ENCODE measurements at regions not wholly inside any gene's neighbourhood (a gene's known extent, or its start where the extent isn't known, plus 50 kb on each side); places are given as distances from the start of the nearest gene placed in this dataset.
"Not testable (repeated sequence)": the region's sequence is repeated elsewhere in the genome, so short reads cannot be mapped to it uniquely, and the experiment has no call there.

DNA sequence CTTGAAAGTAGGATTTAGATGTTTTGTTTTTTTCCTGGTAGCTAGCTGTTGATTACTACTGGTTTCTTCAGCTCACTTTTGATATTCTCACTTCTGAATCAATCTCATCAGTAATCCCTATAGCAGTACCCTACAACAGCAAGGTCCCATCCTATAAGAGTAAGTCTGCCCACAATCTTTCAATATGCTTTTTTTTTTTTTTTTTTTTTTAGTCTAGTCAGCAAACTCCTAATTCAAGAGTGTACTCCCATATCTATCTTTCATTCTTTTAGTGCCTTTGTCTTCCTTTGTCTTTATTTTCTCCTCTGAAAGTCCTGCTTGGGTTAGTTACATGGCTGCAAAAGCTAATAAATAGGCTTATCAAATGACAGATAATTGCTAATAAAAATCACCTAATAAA lies 362.4 kb upstream of the RIOK2 start:
- no peak for DNase-seq

DNA sequence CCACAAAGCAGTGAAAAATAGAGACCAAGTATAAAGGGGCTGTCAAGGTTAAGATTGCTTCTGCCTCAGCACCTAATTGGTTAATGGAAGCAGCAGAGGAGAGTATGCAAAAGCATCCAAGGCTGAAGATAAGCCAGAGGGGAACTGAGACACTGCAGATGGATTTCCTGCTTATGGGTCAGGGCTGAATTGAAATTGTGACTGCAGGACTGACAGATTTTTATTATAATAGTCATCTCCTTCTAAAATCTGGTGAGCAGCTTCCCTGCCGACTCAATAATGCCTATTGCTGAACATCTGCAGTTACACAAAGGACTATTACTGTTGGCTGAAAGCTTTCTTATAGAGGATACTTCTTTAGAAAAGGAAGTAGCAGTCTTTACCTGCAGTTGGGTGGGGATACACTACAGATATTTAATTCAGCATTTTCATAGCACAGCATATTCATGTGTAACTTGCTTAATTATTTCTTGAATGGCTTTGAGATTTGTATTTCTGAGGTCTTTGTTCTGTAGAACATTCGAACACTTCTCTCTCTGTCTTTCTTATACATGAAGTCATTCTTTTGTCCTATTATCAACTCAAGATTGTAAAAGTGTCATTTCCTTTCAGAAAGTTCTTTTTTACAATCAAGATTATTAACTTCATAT lies 363.0 kb upstream of the RIOK2 start:
- no peak for DNase-seq

DNA sequence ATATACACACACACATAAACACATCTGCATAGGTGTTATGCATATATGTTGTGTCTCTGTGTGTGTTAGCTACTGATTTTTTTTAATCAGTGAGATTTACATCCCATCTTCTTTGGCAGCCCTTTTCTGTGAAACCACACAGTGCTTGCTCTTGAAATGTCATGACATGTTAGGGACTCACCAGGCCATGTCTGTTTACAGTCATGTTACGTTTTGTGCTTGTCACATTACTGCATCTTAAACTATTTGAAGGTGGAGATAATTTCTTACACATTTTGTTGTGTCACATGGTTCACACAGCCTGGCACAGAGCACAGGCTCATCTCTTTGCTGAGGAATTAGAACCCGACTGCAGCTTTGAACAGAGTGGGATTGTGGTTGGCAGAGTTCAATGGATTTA lies 364.4 kb upstream of the RIOK2 start:
- DNase-seq: no peak

GRCh38 chr5:97547999-97548738 lies 365.1 kb upstream of the RIOK2 start:
- DNase-seq: no peak

DNA sequence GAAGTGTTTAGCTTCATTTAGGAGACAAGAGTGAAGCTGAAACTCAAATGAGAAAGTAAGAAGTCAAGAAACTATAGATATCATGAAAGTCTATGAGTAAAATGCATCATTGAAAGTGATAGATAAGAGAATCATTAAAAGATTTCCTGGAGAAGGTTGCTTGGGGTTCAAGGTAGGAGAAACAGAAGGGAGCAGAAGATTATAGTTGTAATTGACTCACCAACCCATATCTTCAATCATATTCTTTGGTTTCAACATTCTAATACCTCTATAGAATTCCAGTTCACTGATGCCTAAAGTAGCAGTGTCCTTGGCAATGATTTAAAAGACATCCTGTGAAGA lies 365.7 kb upstream of the RIOK2 start:
- no peak for DNase-seq

DNA sequence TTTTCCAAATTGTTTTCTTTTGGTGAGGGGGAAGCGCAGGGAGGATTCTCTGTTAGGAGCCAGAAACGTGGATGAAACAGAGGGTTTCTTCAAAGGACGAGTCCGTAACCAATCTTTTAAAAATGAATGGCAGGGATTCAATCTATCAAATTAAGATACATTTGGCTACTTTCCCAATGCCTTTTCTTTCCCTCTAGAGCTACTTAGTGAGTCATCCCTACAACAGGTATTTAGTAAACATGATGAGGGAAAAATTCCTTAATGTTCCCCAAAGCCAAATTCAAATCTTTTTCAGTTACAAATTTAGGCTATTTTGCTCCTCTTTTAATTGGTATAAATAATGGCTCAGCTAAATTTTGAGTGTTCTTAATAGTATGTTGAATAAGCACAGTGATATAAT lies 366.4 kb upstream of the RIOK2 start:
- no peak for DNase-seq

GRCh38 chr5:97550164-97550563 lies 367.1 kb upstream of the RIOK2 start:
- no peak for DNase-seq

DNA sequence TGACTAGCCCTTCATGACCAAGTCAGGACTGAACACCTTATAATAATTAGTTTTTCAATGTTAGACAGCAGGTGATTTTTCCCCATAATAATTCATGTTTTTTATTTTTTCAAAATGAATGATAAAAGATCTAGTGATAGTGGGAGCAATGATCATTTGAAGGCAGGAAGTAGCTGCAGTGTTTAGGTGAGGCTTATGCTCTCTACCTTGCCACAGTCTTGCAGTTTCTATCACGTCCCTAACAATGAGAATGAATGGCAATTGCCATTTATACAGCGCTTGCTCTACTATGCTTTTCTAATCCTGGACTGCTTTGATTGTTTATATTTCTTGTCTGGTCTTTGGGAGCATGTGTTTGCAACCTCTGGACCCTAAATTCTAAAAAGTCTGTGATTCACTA lies 367.8 kb upstream of the RIOK2 start:
- no peak for DNase-seq

- DNase-seq: no peak
These were observed 370.8 kb upstream of the RIOK2 start for GRCh38 chr5:97553604-97554452.

GRCh38 chr5:97554977-97555643 lies 372.1 kb upstream of the RIOK2 start:
- no peak for DNase-seq

DNA sequence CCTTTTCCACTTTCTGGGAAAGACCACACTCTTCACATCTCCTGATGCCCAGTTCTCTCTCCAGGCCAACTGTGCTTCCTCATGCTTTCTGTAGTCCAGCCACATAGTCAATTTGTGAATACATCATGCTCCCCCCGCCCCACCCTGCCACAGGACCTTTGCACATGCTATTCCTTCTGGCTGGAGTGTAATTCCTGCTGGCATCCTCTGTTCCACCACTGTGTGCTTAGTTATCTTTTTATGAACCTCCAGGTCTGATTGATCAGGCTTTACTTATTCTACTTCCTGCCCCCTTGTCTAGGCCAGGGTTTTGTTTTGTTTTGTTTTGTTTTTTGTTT lies 372.6 kb upstream of the RIOK2 start:
- DNase-seq: no peak

DNA sequence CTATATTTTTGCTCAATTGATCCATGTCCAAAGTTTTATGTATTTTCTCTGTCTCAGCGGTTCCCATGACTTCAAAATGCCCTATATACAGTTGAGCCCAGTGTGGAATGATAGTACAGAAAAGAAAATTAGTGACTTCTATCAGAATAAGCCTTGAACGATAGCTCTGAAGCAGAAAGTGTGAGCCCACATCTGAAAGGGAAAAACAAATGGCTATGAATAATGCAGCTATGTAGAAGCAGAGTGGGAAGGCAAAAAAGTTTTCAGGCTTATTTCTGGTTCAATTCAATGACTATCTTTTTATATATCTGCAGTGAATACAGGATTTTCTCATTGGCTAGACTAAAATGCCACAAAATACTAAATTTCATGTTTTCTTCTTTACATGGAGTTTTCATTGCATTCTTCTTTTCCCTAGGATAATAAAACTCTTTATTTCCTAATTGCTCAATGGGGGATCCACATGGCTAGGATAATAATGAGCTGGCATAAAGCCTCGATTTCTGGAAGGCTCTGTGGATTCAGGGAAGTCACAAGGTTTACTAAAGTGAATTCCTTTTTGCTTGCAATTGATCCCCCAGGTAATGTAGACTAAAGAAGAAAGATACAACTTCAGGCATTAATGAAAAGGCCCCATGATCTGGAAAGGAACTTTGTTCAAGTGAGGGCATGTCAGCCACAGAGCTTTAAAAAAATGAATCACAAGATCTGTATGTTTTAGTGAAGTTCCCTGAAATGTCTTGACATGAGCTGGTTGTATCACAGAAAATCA lies 377.0 kb upstream of the RIOK2 start:
- no peak for DNase-seq

- no peak for DNase-seq
These were observed 377.5 kb upstream of the RIOK2 start for GRCh38 chr5:97560599-97560993.

- DNase-seq: no peak
These were observed 380.1 kb upstream of the RIOK2 start for GRCh38 chr5:97563050-97563657.

DNA sequence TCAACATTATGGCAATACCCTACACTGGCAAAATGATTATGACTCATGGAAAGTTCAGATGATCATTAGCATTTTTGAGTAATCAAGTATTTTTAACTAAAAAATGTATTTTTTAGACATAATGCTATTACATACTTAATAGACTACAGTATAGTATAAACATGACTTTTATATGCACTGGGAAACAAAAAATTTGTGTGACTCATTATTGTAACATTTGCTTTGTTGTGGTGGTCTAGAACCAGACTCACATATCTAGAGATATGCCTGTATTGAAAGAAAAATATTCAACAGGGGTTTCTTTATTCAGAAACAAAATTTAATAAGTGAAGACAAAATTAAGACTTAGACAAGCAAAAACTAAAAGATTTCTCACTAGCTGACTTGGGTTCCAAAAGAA lies 385.3 kb upstream of the RIOK2 start:
- DNase-seq: no peak

DNA sequence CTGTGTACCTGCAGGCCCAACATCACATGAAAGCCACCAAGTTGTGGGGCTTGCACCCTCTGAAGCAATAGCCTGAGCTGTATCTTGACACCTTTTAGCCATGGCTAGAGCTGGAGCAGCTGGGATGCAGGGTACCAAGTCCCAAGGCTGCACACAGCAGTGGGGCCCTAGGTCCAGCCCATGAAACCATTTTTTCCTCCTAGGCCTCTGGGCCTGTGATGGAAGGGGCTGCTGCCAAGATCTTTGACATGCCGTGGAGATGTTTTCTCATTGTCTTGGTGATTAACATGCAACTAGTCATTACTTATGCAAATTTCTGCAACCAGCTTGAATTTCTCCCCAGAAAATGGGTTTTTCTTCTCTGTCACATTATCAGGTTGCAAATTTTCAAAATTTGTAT lies 387.2 kb upstream of the RIOK2 start:
- no peak for DNase-seq

DNA sequence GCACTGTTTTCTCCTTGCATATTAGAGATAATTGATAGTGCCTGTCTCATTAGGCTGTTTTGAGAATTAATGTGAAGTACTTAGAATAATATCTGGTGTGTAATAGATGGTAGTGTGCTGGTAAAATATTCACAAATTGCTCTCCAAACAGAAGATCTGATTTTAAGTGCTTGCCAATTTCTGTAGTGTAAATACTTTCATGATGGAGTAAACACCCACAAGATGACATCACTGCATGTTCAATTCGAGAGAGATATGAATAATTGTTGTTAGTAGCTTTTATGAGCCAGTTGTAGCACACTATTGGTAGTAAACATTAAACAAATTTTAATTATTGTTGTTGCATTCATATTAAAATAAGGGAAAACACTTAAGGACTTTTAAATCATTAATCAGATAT lies 392.3 kb upstream of the RIOK2 start:
- no peak for DNase-seq

DNA sequence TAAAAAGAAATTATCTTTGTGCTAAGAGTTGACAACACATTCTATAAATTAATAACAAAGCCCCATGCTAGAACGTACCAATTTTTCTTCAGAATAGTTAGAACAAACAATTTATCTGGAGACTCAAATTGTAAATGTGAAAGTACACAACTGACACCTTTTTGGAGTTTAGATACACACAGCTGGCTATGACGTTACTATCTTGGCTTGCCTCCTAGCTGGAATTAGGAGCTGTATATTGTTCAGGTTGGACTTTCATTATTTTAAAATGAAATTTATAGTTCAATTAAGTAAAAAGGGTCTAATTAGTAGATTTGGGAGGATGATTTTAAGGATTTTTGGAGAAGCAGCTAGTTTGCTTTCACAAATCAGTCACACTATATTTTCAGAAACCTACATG lies 393.9 kb upstream of the RIOK2 start:
- peak; percentile 64 for DNase-seq

DNA sequence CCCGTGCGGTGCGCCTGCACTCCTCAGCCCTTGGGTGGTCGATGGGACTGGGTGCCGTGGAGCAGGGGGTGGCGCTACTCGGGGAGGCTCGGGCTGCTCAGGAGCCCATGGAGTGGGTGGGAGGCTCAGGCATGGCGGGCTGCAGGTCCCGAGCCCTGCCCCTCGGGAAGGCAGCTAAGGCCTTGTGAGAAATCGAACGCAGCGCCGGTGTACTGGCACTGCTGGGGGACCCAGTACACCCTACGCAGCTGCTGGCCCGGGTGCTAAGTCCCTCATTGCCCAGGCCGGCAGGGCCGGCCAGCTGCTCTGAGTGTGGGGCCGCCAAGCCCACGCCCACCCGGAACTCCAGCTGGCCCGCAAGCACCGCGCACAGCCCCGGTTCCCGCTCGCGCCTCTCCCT lies 396.9 kb upstream of the RIOK2 start:
- DNase-seq: not testable (repeated sequence)

DNA sequence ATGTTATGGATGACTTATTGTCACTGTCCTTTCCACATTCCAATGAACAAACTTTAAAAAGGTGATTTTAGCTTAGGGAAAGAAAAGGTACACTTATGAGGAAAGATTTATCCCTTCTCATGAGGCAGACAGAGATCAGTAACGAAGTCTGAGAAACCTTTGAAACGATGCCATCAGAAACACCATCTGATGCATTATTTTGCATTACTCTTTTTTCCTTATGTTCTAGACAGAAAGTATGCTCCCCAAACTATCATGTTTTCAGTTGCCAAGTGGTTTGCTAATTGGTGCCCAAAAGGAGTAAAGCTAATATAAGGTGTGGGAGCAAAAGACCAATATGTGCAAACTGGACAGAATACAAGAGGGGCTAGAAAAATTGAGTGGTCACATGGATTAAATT lies 397.7 kb upstream of the RIOK2 start:
- DNase-seq: no peak

DNA sequence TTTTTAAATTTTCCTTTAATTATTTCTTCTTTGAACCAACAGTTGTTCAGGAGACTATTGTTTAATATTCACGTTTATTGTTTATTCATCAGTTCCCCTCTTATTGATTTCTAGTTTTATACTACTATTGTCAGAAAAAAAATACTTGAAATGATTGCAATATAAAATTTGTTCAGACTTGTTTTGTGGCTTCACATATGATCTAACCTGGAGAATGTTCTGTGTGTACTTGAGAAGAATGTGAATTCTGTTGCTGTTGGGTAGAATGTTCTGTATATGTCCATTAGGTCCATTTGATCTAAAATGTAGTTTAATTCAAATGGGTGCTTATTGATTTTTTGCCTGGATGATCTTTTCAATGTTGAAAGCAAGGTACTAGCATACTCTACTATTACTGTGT lies 408.7 kb upstream of the RIOK2 start:
- no peak for DNase-seq

DNA sequence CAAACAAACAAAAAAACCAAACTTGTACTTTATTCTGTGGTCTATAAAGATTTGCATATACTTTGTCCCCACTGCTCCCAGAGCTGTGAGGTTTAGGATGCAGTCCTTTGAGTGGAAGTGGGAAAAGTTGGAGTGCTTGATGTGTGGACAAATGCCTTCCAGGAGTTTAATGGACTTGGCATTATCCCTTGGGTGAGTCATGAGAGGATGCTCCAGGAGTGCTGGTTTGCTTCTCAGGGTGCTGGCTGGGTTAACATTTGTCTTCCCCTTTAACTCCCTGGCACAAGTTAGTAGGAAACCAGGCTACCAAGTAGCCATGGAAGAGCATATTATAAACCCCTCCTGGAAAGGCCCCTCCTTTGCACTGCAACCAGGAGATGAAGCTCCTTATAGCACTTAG lies 417.4 kb upstream of the RIOK2 start:
- no peak for DNase-seq
